ENCODE measurements at regions not wholly inside any gene's neighbourhood (a gene's known extent, or its start where the extent isn't known, plus 50 kb on each side); places are given as distances from the start of the nearest gene placed in this dataset.

DNA sequence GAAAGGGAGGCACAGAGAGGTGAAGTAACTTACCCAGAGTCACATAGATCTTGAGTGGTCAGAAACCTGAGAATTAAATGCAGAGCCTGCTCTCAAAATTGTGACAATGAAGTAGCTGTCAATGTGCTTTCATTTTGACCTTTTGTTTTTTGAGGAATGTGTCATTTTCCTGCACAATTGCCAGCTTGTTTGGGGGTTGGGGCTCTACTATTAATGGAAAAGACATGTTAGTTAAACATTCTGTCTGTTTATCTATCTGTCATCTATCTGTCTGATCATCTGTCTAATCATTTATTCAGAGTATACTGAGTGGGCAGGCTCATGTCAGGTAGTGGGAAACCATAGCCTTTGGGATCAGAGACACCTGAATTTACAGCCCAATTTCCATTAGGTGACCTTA, 428.4 kb downstream of the TSN start:
- DNase-seq: no peak

DNA sequence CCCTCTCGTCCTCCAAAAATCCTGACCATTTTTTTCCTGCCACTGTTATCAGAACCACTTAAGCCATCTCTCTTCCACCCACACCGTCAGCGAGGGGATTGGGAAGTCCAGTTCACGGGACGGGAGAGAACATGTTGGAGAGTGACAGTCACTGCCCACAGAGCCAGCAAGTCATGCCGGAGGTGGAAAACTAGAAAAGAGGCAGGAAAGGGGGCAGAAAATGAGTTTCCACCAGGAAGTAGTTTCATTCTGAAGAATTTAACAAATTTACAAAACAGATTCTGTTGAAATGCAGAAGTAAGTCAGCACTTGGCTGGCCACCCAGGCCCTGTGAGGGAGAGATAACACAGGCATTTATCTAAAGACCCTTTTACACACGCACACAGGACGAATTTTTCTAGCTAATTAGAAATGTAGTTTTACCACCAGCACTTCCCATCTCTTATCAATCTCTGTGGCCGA, 431.3 kb downstream of the TSN start:
- no peak for DNase-seq

DNA sequence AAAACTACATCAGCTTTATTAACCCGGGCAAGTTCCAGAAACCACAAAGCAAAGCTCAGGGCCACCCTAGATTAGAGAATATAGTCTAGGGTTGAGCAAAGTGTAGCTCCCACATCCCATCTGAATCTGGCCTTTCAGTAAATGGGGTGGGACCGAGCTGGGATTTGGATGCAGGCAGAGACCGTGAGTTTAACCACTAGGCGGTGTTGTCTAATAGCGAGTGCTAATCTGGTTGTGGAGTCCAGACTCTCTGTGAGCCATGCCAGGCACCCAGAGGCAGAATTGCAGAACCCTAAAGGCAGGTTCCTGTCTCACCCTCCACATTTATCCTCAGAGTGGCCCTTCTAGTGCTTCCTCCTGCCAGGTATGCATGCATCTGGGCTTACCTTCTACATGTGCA, 435.9 kb downstream of the TSN start:
- DNase-seq: no peak

DNA sequence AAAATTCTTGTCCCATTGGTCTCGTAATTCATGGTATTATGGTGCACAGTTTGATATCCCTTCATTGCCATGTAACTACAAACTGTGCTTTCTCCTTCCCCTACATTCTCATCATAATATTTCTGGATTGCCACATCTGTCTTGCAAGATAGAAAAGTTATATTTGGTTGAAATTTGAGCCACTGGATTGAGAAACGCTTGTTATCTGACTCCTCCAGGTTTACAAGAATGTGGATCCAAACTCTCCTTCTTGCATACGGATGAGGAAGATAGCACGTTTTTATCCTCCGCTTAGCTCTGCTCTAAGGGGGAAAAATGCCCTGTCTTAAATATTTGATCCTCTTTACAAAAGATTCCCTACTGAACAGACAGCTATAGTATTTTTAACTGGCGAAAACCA, 438.2 kb downstream of the TSN start:
- no peak for DNase-seq

DNA sequence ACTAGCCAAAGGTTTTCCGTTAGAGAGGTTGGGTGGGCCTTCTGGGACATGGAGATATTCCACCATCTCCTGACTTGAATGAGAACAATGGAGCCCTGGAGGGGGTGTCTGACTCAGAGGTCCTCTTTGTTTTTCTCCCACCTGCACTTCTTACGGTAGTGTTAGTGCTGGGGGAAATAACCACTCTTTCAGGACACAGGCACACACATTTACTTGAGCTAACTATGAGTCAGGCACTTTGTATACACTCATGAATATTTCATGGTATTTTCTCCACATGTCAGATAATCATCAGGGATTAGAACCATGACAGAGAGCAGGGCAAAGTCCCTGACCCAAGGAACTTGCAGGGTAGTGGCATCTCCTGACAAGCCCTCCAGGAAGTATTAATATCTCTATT, 439.1 kb downstream of the TSN start:
- DNase-seq: no peak

DNA sequence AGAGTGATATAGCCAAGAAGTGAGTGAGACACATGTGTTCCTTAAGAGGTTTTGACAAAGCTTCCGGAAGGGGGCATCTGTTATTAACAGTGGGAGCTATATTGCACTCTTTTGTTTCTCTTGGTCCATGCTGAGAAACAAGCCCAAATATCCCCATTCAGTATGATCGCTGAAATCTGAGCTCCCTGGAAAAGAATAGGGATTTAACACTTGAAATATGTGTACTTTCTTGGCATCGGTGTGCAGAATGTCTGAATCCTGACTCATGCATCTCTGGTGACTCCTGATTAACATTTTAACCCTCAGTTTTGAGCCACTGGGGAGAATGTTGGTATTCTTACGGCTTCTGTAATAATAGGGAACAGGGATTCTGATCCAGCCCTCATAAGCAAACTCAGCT, 448.1 kb downstream of the TSN start:
- peak; percentile 34 for DNase-seq

DNA sequence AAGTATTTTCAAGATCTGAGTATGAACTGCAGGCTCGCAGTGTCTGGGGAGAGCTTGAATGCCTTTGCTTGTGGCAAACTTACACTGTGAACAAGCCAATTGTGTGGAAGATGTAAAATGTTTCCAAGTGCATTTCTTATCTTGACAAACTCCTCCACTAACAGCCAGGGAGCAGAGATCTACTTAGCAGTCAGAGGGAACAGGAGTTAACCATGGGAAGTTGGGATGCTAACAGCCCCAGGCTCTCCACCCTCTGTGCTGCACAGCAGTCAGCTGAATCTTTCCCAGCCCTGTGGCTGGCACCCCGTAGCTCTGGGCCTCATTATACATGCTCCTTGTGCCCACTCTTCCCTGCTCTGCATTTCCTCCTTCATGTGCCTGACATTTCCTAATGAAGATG, 450.2 kb downstream of the TSN start:
- DNase-seq: no peak

DNA sequence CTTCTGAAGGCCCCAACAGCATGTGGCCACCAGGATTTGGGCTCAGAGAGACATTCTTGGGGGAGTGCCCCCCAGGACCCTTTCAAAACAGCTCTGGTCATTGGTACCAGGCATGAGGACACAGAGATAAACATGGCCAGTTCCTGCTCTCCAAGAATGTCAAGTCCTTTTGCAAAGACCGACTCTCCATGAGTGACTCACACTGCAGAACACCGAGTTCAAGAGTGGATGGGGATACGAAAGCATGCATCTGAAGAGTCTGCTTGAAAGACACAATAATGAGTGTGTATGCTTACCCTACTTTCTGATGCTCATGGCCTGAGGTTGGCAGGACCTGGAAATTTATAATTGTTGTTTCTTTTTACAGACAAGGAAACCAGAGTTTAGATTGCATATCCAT, 450.6 kb downstream of the TSN start:
- DNase-seq: no peak

DNA sequence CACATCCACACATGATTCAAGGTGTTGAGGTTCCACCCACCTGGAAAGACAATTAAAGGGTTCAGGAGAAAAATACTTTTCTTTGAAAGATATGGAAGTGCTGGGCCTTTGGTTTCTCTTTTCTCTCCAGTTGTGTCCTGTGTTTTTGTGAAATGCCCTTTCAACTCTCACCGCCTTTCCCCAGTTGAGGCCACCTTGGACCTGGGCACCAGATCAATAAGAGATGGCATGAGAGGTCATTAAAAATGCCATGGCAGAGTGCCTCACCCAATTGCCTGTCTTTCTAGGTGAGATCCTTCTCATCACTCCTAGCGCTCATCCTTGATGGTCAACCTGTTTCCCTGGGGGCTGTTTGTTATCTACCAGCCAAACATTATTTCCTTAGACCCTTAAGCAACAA, 453.9 kb downstream of the TSN start:
- no peak for DNase-seq

DNA sequence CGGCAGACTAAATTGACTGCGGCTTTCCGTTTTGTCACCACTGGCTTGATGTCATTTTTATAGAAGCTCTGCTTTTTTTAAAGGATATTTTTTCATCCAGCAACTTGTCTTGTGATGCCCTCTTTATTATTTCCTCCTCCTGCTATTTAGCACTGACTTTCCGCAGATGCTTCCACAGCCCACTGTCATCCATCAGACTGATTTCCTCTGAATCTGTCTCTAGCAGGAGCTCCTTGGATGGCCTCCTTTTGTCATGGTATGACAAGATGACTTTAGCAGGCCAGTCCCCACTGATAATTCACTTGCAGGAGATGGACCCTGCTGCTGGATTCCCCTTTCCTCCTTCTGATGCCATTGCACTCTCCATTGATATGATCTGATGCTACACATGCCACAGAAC, 454.6 kb downstream of the TSN start:
- no peak for DNase-seq

DNA sequence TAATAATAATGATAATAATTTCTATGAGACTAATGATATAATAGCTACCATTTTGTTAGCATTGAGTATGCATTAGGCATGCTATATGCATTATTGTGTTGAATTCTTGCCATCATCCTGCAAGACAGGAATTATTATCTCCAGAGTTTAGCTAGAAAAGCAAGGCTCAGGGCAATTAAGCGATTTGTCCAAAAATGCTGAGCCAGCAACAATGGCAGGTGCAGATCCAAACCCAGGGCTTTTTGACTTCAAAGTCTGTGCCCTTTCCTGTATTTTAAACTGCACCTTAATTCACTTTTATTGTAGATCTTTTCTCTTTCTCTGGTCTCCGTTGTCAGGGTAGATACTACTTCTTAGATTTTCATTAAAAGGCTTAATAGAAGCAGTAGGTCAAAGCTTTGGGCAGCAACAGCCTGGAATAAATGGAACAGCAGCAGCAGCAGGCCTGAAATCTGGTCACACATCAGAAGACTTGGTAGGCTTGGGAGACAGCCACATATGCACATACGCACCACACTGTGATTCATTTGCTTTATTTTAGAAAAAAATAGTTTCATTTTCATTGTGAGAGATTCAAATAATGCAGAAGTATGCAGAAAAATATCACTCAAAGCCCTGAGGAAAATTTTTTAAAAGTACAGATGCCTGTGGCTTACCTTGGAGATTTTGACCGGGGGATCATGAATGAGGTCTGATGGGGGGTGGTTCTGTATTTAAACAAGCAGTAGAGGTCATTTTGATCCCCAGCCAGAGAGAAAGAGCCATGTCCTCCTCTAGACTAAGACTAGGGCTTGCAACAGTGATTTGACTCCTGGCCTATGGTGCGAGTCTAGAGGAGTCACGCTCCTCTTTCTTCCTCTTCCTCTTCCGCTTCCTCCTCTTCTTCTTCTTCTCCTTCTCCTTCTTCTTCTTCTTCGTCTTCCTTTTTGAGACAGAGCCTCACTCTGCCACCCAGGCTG, 455.7 kb downstream of the TSN start:
- DNase-seq: no peak

DNA sequence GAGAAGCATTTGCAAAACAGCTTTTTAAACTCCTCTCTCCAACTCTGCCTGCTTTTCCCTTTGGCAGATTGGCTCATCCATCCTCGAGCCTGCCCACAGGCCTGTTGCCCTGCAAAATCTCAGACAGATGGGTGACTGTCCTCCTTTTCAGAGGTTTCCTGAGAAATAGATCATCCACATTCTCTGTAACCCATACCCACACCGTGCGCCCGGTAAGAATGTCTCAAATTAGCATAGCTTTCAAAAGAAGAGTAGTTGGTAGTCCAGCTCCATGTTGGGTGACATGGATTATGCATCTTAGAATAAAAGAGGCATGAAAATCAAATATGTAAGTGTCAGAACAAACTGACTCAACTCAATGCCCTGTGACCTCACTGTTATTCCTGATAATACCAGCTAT, 457.9 kb downstream of the TSN start:
- no peak for DNase-seq

DNA sequence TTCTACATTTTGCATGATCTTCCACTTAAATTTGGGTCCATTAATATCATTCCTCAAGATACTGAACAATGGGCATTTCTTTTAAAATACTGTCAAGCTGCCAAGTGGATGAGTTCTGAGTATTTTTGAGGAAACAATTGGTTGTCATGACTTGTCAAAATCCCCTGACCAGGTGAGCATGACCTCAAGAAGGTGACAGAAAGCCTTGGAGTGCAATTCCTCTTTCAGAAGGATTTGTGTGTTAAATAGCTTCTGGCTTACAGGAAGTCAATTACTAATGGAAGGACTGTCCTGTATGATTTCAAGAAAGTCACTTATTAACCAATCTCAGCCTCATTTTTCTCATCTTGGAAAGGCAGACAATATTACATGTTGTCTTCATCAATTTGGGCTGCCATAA, 460.6 kb downstream of the TSN start:
- no peak for DNase-seq

DNA sequence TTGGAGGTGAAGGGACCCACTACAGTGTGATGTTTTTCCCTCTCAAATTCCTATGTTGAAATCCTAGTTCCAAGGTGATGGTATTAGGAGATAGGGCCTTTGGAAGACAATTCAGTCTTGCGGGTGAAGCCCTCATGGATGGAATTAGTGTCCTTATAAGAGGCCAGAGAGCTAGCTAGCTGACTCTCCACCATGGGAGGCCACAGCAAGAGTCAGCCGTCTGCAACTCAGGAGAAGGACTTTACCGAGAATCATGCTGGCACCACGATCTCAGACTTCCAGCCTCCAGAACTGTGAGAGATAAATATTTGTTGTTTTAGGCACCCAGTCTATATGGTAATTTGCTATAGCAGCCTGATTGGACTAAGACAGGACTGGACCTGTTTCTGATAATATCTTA, 461.4 kb downstream of the TSN start:
- DNase-seq: no peak

DNA sequence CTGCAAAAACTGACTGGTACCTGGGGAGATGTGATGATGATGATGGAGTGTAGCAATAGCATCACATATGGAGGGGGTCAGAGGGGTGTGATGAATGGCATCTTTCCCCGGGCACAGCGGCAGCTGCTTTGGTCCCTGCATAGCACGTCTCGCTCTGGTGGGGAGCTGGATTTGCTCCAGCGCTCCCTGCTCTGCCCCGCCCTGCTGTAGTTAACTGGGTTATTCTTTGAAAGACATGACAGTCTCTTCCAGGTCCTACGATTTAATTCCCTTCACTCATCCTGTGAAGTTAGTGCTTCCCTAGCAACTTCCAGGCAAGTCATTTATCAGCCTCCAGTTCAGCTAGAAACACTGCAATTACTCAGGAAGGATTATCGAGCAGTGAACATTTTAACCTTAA, 463.1 kb downstream of the TSN start:
- no peak for DNase-seq

DNA sequence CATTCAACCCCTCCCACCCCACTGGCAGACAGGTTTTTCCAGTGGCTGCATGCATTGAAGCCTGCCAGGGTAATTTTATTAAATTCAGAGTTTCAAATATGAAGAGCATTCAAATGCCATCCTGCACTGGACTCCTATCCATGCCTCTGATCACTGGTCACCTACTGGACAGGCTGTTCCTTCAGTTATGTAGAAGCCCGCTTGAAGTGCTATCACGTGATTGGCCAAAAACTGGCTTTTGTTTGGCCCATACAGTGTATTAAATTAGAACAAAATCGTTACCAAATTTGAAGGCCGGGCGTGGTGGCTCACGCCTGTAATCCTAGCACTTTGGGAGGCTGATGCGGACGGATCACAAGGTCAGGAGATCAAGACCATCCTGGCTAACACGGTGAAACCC, 464.1 kb downstream of the TSN start:
- DNase-seq: no peak

DNA sequence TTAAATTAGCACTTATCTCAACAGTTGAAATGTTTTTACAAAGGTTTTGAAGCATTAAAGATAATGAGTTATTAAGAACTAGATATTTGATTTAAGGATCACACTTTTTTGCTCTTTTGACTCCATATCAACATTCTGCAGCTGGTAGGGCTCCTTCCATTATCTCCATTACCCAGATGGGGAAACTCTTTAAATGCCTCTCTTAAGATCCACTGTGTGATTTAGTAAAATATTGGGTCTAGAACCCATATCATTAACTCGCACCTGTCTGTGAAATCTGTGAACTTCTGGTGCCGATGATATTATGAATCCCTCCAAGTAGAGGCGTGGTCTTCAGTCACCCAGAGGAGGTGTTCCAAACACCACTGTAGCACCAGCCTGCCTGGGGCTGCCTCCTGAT, 466.2 kb downstream of the TSN start:
- DNase-seq: no peak

DNA sequence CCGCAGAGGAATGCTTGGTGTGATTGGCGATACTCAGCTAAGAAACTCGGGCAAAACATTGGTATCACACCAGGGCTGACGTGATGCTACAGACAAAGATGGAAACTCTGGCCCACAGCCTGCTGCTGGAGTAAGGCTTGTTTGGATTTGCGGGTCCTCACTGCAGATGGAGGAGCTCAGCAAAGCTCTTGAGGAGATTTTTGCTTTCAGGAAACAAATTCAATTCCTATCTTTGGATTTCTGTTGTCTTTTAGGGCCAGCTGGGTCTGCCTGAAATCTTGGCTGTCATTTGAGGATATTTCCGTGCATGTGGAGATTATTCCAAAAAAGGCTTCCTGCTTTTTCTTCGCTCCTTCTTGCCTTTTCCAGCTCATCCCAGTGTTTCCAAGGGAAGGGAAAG, 475.8 kb downstream of the TSN start:
- DNase-seq: no peak

DNA sequence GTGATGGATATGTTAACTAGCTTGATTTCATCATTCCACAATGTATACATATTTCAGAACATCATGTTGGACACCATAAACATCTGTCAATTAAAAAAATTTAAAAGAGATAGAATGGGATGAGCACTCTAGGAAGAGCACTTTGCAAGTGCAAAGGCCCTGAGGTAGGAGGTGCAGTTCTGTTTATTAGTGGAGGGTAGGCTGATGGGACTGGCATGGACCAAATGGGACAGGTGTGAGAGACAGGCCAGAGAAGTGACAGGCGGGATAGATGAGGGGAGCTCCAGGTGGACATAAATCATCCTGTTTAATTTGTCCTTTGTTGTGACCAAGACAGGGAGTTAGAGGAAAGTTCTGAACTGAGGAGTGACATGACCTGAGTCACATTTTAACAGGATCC, 477.9 kb downstream of the TSN start:
- DNase-seq: no peak

DNA sequence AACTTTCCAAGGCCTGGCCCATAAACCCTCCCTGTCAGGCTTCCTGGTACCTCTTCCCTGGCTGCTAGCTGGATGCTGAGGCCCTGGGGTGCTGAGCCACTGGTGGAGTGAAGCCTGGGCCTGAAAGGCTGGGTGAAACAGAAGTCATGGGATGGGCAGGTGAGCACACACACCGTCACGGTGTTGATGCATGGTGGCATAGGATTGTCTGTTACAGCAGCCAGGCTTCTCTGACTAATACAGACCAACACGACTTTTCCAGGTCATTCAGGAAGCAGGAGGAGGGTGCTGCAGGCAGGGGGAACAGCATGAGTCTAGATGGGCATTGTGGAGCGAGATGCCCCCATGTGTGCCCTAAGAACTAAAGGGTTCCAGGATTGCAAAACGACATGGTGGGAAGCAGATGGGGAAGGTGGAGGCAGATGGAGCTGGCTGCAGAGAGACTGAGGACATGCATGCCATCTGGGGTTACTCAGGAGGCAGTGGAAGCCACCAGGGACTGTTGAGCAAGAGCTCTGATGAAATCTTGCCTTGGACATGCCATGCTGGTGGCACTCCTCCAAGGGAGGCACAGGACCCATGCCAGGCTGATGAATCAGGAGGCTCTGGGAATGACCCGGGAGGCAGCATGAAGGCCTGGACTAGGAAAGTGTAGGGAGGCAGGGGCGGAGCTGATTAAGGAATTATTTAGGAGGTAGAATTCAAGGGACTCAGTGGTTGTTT, 480.9 kb downstream of the TSN start:
- no peak for DNase-seq

DNA sequence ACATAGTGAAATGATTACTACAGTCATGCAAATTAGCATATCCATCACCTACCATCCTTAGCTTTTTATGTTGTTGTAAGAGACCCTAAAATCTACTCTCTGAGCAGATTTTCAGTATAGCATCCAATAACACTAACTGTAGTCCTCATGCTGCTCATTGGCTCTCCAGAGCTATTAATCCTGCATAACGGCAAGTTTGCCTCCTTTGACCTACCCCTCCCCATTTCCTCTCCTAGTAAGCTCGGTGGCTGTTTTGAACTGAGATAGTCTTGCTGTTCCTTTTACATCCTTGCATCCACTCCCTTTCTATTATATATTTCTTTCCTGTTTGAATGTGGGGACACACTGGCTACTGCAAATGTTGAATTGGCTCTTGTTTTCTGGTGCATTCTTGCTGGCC, 481.5 kb downstream of the TSN start:
- no peak for DNase-seq

DNA sequence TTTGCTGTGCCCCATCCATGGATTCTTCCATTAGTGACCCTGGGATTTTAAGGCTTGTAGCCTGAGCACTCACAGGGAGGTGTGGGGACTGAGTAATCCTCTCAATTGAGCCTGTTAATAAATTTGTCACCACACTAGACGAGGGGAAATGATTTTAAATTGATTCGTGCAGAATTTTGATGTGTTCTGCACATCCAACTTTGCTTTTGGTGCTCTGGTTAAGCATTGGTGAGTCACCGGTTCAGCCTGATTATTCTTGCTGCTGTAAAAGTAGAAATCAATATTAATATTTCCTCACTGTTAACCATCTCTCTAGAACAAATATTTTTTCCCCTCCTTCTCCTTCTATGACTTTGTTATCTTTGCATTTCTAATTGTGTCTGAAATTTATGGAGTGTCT, 482.0 kb downstream of the TSN start:
- no peak for DNase-seq

DNA sequence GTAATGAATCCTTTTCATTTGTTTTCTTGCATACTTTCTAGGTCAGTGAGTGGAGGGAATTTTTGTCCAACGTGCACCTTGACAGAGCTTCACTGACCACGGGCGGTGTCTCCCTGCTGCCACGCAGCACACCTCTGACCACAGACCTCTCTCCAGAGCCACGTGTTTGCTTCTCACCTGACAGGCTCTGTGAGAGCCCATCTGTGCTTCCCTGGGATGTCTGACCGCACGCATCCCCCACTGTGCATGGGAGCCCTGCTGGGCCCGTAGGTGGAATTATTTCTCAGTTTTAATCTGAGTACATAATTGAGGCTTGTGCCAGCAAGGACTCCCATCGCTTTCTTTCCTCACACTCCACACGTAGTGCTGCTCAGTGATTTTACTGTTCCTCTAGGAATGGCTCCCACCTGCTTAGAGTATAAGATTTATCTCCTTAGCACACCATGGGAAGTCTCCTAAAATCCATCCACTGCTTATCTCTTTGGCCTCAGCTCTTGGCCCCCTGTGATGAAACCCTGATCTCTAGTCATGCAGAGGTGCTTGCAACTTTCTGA, 482.6 kb downstream of the TSN start:
- DNase-seq: no peak

DNA sequence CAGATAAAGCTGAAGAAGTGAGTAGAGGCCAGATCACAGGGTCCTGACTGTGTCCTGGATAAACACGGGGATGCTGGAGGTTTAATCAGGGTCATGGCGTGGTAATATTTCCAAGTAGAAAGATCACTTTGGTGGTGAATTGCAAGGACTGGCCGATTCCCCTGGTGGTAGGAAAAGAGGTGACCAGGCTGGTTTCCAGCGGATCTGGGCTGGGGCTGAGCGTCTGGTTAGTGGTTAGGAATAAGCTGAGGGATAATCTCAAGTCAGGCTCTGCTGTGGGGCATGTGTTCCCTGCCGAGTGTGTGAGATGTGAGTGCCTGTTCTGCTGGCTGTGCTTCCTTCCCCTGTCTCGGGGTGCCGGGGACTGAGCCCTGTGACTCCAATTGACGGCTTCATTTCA, 484.0 kb downstream of the TSN start:
- DNase-seq: no peak
